PFSK-1 (cell line): ENCODE measurements at regions not wholly inside any gene's neighbourhood (a gene's known extent, or its start where the extent isn't known, plus 50 kb on each side); places are given as distances from the start of the nearest gene placed in this dataset.

Experiments used
- POLR2AphosphoS5 ChIP-seq: IDR thresholded peaks from 2 replicates; pipeline ENCODE4 v1.6.1; 2012; ENCODE audit warnings: low read depth, mild to moderate bottlenecking, control low read depth, low read length, moderate library complexity
- REST ChIP-seq, 2 experiments: IDR thresholded peaks; 2 replicates each; pipeline versions ENCODE4 v1.6.1 to v1.8.0; 2011 to 2012; ENCODE audit warnings: low read depth in 2 of 2, low read length in 2 of 2, control low read depth in 1 of 2, inconsistent platforms in 1 of 2, mild to moderate bottlenecking in 1 of 2, moderate library complexity in 1 of 2; ENCODE audit not compliant: insufficient read depth in 1 of 2

GRCh38 chr11:122279194-122279593 is 163.2 kb upstream of the BLID start:
- TF ChIP-seq REST (IDR thresholded peaks at IDR 0.05; ENCODE audit: insufficient read depth in 1 of 2, low read depth in 2 of 2, low read length in 2 of 2) (no peak), POLR2AphosphoS5 (no peak)
